GM12878 (cell line): ENCODE measurements at regions not wholly inside any gene's neighbourhood (a gene's known extent, or its start where the extent isn't known, plus 50 kb on each side); places are given as distances from the start of the nearest gene placed in this dataset.
A peak's percentile ranks its signal among the peaks of the same experiment; 100 is the strongest.

Experiments
- CEBPB ChIP-seq, 2 experiments: fragments of 150-350 bp in 1 of 2; IDR thresholded peaks; 2 replicates each; pipeline ENCODE4 v1.6.1; 2012 to 2014; ENCODE audit warnings: low read depth in 2 of 2, low read length in 2 of 2, borderline replicate concordance in 1 of 2, inconsistent platforms in 1 of 2
- CTCF ChIP-seq, 3 experiments: IDR thresholded peaks in 2 of 3; conservative IDR thresholded peaks in 1 of 3; 2 replicates each; pipeline ENCODE4 v1.5.1; 2011; ENCODE audit warnings: low read depth in 3 of 3, low read length in 3 of 3, mild to moderate bottlenecking in 3 of 3, control low read depth in 2 of 3, moderate library complexity in 2 of 3, inconsistent platforms in 1 of 3, mixed read lengths in 1 of 3; ENCODE audit not compliant: control insufficient read depth in 2 of 3, insufficient read depth in 1 of 3; ENCODE audit errors: extremely low read depth in 1 of 3
- EZH2 ChIP-seq: IDR thresholded peaks from 2 replicates; pipeline ENCODE4 v1.6.1; 2012; ENCODE audit warnings: low read depth, mild to moderate bottlenecking, control low read depth, inconsistent platforms, low read length, borderline replicate concordance; ENCODE audit not compliant: control insufficient read depth
- PBX3 ChIP-seq: IDR thresholded peaks from 2 replicates; pipeline ENCODE4 v1.6.1; 2011; ENCODE audit warnings: mild to moderate bottlenecking, low read depth, low read length, moderate library complexity; ENCODE audit not compliant: insufficient replicate concordance
- POLR2A ChIP-seq: IDR thresholded peaks from 2 replicates; pipeline ENCODE4 v1.6.1; 2011; ENCODE audit warnings: low read depth, mild to moderate bottlenecking, low read length
- POLR2AphosphoS5 ChIP-seq: IDR thresholded peaks from 2 replicates; pipeline ENCODE4 v1.6.1; 2011; ENCODE audit warnings: mild to moderate bottlenecking, low read length, inconsistent platforms
- REST ChIP-seq: IDR thresholded peaks from 2 replicates; pipeline ENCODE4 v1.6.1; 2012; ENCODE audit warnings: mild to moderate bottlenecking, low read depth, low read length
- SMC3 ChIP-seq: IDR thresholded peaks from 2 replicates; pipeline ENCODE4 v1.6.1; 2011; ENCODE audit warnings: low read length, improper control_type of control experiment, borderline replicate concordance
- ZBED1 ChIP-seq: IDR thresholded peaks from 2 replicates; pipeline ENCODE4 v1.6.1; 2016; ENCODE audit warnings: borderline replicate concordance
- ZNF384 ChIP-seq: IDR thresholded peaks from 2 replicates; pipeline ENCODE4 v1.6.1; 2012; ENCODE audit warnings: low read depth, mild to moderate bottlenecking, low read length, improper control_type of control experiment, borderline replicate concordance

DNA sequence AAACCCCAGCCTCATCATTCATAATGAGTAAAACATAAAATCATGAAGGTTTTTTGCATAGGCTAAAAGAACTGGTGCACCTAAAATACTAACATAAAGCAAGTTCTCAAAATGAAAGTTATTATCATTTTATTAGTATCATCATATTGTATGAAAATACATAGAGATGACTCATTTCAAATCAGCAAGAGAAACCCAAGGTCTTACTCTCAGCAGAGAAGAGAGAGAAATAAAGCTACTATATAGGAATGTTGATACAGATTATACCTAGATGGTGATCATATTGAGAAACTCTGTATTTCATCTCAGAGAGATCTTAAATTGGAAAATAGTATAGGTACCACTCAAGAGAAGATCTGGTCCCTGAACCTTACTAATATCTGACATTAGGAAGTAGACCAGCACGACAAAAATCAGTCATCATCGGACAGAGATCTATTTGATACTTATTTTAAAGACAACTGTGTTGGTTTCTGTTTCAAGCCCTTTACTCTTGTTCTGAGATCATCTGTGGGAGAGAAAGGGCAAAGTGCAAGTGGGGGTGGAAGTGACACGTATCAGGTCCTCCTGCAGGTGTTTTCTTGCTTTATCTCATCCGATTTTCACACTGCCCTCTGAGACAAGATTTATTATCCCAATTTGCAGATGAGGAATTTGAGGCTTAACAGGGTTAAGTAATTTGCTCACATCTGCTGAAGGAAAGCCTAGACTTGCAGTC, 532.3 kb downstream of the MAFB start:
- no peak for TF ChIP-seq POLR2A
- TF ChIP-seq CTCF (IDR thresholded peaks at IDR 0.05 in 2 of 3, conservative IDR thresholded peaks at IDR 0.05 in 1 of 3; ENCODE audit: control insufficient read depth in 2 of 3, extremely low read depth in 1 of 3, insufficient read depth in 1 of 3, low read depth in 3 of 3, low read length in 3 of 3): no peak
- peak; percentile 40; the same call in 1 of the 2 replicates for TF ChIP-seq REST
- TF ChIP-seq SMC3: no peak
- no peak for TF ChIP-seq PBX3
- 0 out of 4 replicates have a peak, but pooled peaks of 1 of the 2 experiments have one; percentile 36 for TF ChIP-seq CEBPB (IDR thresholded peaks at IDR 0.05; ENCODE audit: borderline replicate concordance in 1 of 2, low read depth in 2 of 2, low read length in 2 of 2)
- no peak for TF ChIP-seq POLR2AphosphoS5
- TF ChIP-seq ZNF384: no peak
- peak; percentile 56; the same call in 1 of the 2 replicates for TF ChIP-seq ZBED1
- no peak for TF ChIP-seq EZH2
